ENCODE measurements at regions not wholly inside any gene's neighbourhood (a gene's known extent, or its start where the extent isn't known, plus 50 kb on each side); places are given as distances from the start of the nearest gene placed in this dataset.

GRCh38 chr13:77827332-77827731 is 91.3 kb downstream of the EDNRB start:
- H3K36me3 Mint-ChIP-seq (ENCODE audit: low read depth, unreplicated experiment), result no peaks in the 10 kb centered on the region
- Histone ChIP-seq H3K9ac (ENCODE audit: low read length) (no peak overlapping the region), H3K9me3 (ENCODE audit: insufficient read depth, low read depth, low read length) (no peaks in the 10 kb centered on the region), H3K4me3 (ENCODE audit: insufficient read depth, low read depth, low read length) (no peak overlapping the region), H3K27ac (ENCODE audit: low read depth, low read length) (no peak overlapping the region), H2AFZ (ENCODE audit: low read depth, low read length) (no peak overlapping the region), H3K27me3 (ENCODE audit: insufficient read depth, low read length) (no peaks in the 10 kb centered on the region), H3K4me1 (ENCODE audit: insufficient read depth, low read length) (no peaks in the 10 kb centered on the region), H4K20me1 (ENCODE audit: insufficient read depth, low read length) (no peaks in the 10 kb centered on the region), H3K4me2 (ENCODE audit: low read length) (no peak overlapping the region), H3K36me3 (ENCODE audit: insufficient read depth, low read length) (no peaks in the 10 kb centered on the region), H3K79me2 (ENCODE audit: insufficient read depth, low read length) (no peaks in the 10 kb centered on the region)
- no peaks in the 10 kb centered on the region for H3K4me1 Mint-ChIP-seq (ENCODE audit: low read depth, unreplicated experiment)
- DNase-seq (ENCODE audit: low read depth) (no peak), FAIRE-seq (no peak)
- peaks cover 3% of the 10 kb centered on the region for H3K9me3 Mint-ChIP-seq (ENCODE audit: unreplicated experiment)
- no peak overlapping the region for H3K4me3 Mint-ChIP-seq (ENCODE audit: unreplicated experiment)
- no peaks in the 10 kb centered on the region for H3K27me3 Mint-ChIP-seq (ENCODE audit: low read depth, unreplicated experiment)
- TF ChIP-seq CTCF (IDR thresholded peaks at IDR 0.05; ENCODE audit: insufficient read depth, low read depth, low read length) (no peak), EZH2 (IDR thresholded peaks at IDR 0.05; ENCODE audit: insufficient read depth, low read length) (no peak)
- no peak overlapping the region for H3K27ac Mint-ChIP-seq (ENCODE audit: unreplicated experiment)

GRCh38 chr13:77820431-77821149 is 98.0 kb downstream of the EDNRB start:
- no peak overlapping the region for H3K4me3 ChIP-seq (ENCODE audit: insufficient read depth, low read depth, low read length)
- Mint-ChIP-seq H3K27ac (ENCODE audit: unreplicated experiment) (no peak overlapping the region), H3K36me3 (ENCODE audit: low read depth, unreplicated experiment) (no peaks in the 10 kb centered on the region), H3K27me3 (ENCODE audit: low read depth, unreplicated experiment) (no peaks in the 10 kb centered on the region), H3K9me3 (ENCODE audit: unreplicated experiment) (no peaks in the 10 kb centered on the region), H3K4me1 (ENCODE audit: low read depth, unreplicated experiment) (no peaks in the 10 kb centered on the region), H3K4me3 (ENCODE audit: unreplicated experiment) (no peak overlapping the region)
- no peaks in the 10 kb centered on the region for H3K4me1 ChIP-seq (ENCODE audit: insufficient read depth, low read length)
- no peaks in the 10 kb centered on the region for H3K79me2 ChIP-seq (ENCODE audit: insufficient read depth, low read length)
- H3K9me3 ChIP-seq (ENCODE audit: insufficient read depth, low read depth, low read length), result no peaks in the 10 kb centered on the region
- H3K27ac ChIP-seq (ENCODE audit: low read depth, low read length), result no peak overlapping the region
- H3K36me3 ChIP-seq (ENCODE audit: insufficient read depth, low read length), result no peaks in the 10 kb centered on the region
- H2AFZ ChIP-seq (ENCODE audit: low read depth, low read length), result no peak overlapping the region
- H3K27me3 ChIP-seq (ENCODE audit: insufficient read depth, low read length), result no peaks in the 10 kb centered on the region
- no peak overlapping the region for H3K9ac ChIP-seq (ENCODE audit: low read length)
- H4K20me1 ChIP-seq (ENCODE audit: insufficient read depth, low read length), result no peaks in the 10 kb centered on the region
- TF ChIP-seq CTCF (IDR thresholded peaks at IDR 0.05; ENCODE audit: insufficient read depth, low read depth, low read length) (no peak), EZH2 (IDR thresholded peaks at IDR 0.05; ENCODE audit: insufficient read depth, low read length) (no peak)
- no peak overlapping the region for H3K4me2 ChIP-seq (ENCODE audit: low read length)
- no peak for FAIRE-seq
- DNase-seq (ENCODE audit: low read depth), result no peak

- Histone ChIP-seq H3K9ac (ENCODE audit: low read length) (no peak overlapping the region), H3K27ac (ENCODE audit: low read depth, low read length) (no peak overlapping the region), H3K79me2 (ENCODE audit: insufficient read depth, low read length) (no peaks in the 10 kb centered on the region), H3K9me3 (ENCODE audit: insufficient read depth, low read depth, low read length) (no peaks in the 10 kb centered on the region), H3K4me2 (ENCODE audit: low read length) (no peak overlapping the region), H2AFZ (ENCODE audit: low read depth, low read length) (no peak overlapping the region), H3K36me3 (ENCODE audit: insufficient read depth, low read length) (no peaks in the 10 kb centered on the region), H3K27me3 (ENCODE audit: insufficient read depth, low read length) (no peaks in the 10 kb centered on the region), H4K20me1 (ENCODE audit: insufficient read depth, low read length) (no peaks in the 10 kb centered on the region), H3K4me3 (ENCODE audit: insufficient read depth, low read depth, low read length) (no peak overlapping the region), H3K4me1 (ENCODE audit: insufficient read depth, low read length) (no peaks in the 10 kb centered on the region)
- no peak for FAIRE-seq
- Mint-ChIP-seq H3K4me1 (ENCODE audit: low read depth, unreplicated experiment) (no peaks in the 10 kb centered on the region), H3K27me3 (ENCODE audit: low read depth, unreplicated experiment) (no peaks in the 10 kb centered on the region), H3K9me3 (ENCODE audit: unreplicated experiment) (no peaks in the 10 kb centered on the region), H3K36me3 (ENCODE audit: low read depth, unreplicated experiment) (no peaks in the 10 kb centered on the region), H3K27ac (ENCODE audit: unreplicated experiment) (no peak overlapping the region), H3K4me3 (ENCODE audit: unreplicated experiment) (no peak overlapping the region)
- TF ChIP-seq CTCF (IDR thresholded peaks at IDR 0.05; ENCODE audit: insufficient read depth, low read depth, low read length) (no peak), EZH2 (IDR thresholded peaks at IDR 0.05; ENCODE audit: insufficient read depth, low read length) (no peak)
- DNase-seq (ENCODE audit: low read depth), result no peak
These were observed 101.1 kb downstream of the EDNRB start for GRCh38 chr13:77817521-77817920.
